IMR-90 (cell line): ENCODE measurements at regions not wholly inside any gene's neighbourhood (a gene's known extent, or its start where the extent isn't known, plus 50 kb on each side); places are given as distances from the start of the nearest gene placed in this dataset.

Experiments
- ATAC-seq: fragments of 200-7000 bp; cut with Tn5 transposase; 2 replicates; pipeline ENCODE4 v1.9.1; 2020; ENCODE audit warnings: low read depth, mild to moderate bottlenecking, moderate library complexity
- BruUV-seq: library from RNA; stranded (reverse); fragments of 400-500 nt; replicated peaks from 2 replicates; lab custom pipeline; 2021; lab: Mats Ljungman, UMichigan
- CTCF ChIA-PET: fragments of 300-600 bp; formaldehyde crosslinking; extraction: SDS; loops from one replicate; lab custom pipeline; 2021; ENCODE audit warnings: antibody characterized with exemption; lab: Yijun Ruan, JAX
- POLR2A ChIA-PET: fragments of 300-600 bp; sonication (Branson Sonifier 250); formaldehyde crosslinking; loops from one replicate; lab custom pipeline; 2022; ENCODE audit warnings: antibody characterized with exemption; ENCODE audit not compliant: unreplicated experiment; lab: Charles Lee
- DNase-seq: peaks from one replicate; pipeline ENCODE4 v3.0.0; 2013
- H2AFZ ChIP-seq: replicated peaks from 2 replicates; pipeline ENCODE3; 2013; ENCODE audit warnings: low read length, mild to moderate bottlenecking; ENCODE audit not compliant: poor library complexity
- H2AK5ac ChIP-seq: 2 replicates; pipeline ENCODE4 v1.6.1; 2013; ENCODE audit warnings: low read depth, low read length, inconsistent platforms
- H2AK9ac ChIP-seq: replicated peaks from 2 replicates; pipeline ENCODE3; 2013; ENCODE audit warnings: mild to moderate bottlenecking, low read depth, low read length, moderate library complexity; ENCODE audit not compliant: poor library complexity
- H2BK120ac ChIP-seq: 2 replicates; pipeline ENCODE4 v1.6.1; 2013; ENCODE audit warnings: low read depth, low read length, inconsistent platforms
- H2BK15ac ChIP-seq: 3 replicates; pipeline ENCODE4 v1.6.1; 2013; ENCODE audit warnings: low read depth, low read length, inconsistent platforms
- H2BK20ac ChIP-seq: 2 replicates; pipeline ENCODE4 v1.6.1; 2013; ENCODE audit warnings: low read depth, mild to moderate bottlenecking, inconsistent platforms, low read length, moderate library complexity
- H2BK5ac ChIP-seq: 2 replicates; pipeline ENCODE4 v1.6.1; 2013; ENCODE audit warnings: mild to moderate bottlenecking, low read depth, low read length, inconsistent platforms; ENCODE audit not compliant: poor library complexity, severe bottlenecking
- H3K14ac ChIP-seq: replicated peaks from 2 replicates; pipeline ENCODE4 v1.6.1; 2013; ENCODE audit warnings: low read depth, low read length, inconsistent platforms
- H3K18ac ChIP-seq: 2 replicates; pipeline ENCODE4 v1.6.1; 2013; ENCODE audit warnings: low read depth, low read length, control low read depth
- H3K23ac ChIP-seq: 2 replicates; pipeline ENCODE4 v1.6.1; 2013; ENCODE audit warnings: low read depth, low read length, inconsistent platforms
- H3K27ac ChIP-seq: 2 replicates; pipeline ENCODE4 v1.5.1; 2013; ENCODE audit warnings: mild to moderate bottlenecking, control low read depth, low read length; ENCODE audit not compliant: insufficient read depth
- H3K27me3 ChIP-seq: 2 replicates; pipeline ENCODE4 v1.6.1; 2013; ENCODE audit warnings: low read length; ENCODE audit not compliant: control insufficient read depth, insufficient read depth
- H3K36me3 ChIP-seq: 2 replicates; pipeline ENCODE4 v1.6.1; 2013; ENCODE audit warnings: low read length, mixed read lengths; ENCODE audit not compliant: control insufficient read depth, insufficient read depth
- H3K4ac ChIP-seq: 2 replicates; pipeline ENCODE4 v1.6.1; 2013; ENCODE audit warnings: low read depth, low read length, inconsistent platforms
- H3K4me1 ChIP-seq: 2 replicates; pipeline ENCODE4 v1.6.1; 2013; ENCODE audit warnings: low read length, mixed read lengths; ENCODE audit not compliant: control insufficient read depth, insufficient read depth
- H3K4me2 ChIP-seq: 2 replicates; pipeline ENCODE4 v1.6.1; 2013; ENCODE audit warnings: low read depth, mild to moderate bottlenecking, control low read depth, low read length, moderate library complexity
- H3K4me3 ChIP-seq: 2 replicates; pipeline ENCODE4 v1.5.1; 2013; ENCODE audit warnings: low read depth, mild to moderate bottlenecking, control low read depth, low read length, moderate library complexity; ENCODE audit not compliant: insufficient read depth
- H3K56ac ChIP-seq: 2 replicates; pipeline ENCODE4 v1.6.1; 2013; ENCODE audit warnings: low read length, inconsistent platforms; ENCODE audit not compliant: insufficient read depth; ENCODE audit errors: extremely low read depth
- H3K79me1 ChIP-seq, 2 experiments: 2 replicates each; pipeline ENCODE4 v1.6.1; 2013; ENCODE audit warnings: low read length in 2 of 2, inconsistent platforms in 1 of 2, low read depth in 1 of 2
- H3K9ac ChIP-seq: 2 replicates; pipeline ENCODE4 v1.6.1; 2013; ENCODE audit warnings: low read depth, low read length, control low read depth
- H3K9me1 ChIP-seq: 2 replicates; pipeline ENCODE4 v1.6.1; 2013; ENCODE audit warnings: low read length, inconsistent platforms; ENCODE audit not compliant: insufficient read depth
- H3K9me3 ChIP-seq: 2 replicates; pipeline ENCODE4 v1.6.1; 2013; ENCODE audit warnings: low read length; ENCODE audit not compliant: control insufficient read depth, insufficient read depth
- H4K20me1 ChIP-seq: 2 replicates; pipeline ENCODE4 v1.6.1; 2013; ENCODE audit warnings: low read length, inconsistent platforms; ENCODE audit not compliant: insufficient read depth
- H4K5ac ChIP-seq: 2 replicates; pipeline ENCODE4 v1.6.1; 2013; ENCODE audit warnings: mild to moderate bottlenecking, low read depth, low read length, control low read depth
- H4K8ac ChIP-seq, 2 experiments: 2 replicates each; pipeline ENCODE4 v1.6.1; 2013; ENCODE audit warnings: low read depth in 2 of 2, low read length in 2 of 2, control low read depth in 1 of 2, inconsistent platforms in 1 of 2
- H4K91ac ChIP-seq: 2 replicates; pipeline ENCODE4 v1.6.1; 2013; ENCODE audit warnings: low read depth, low read length, inconsistent platforms; ENCODE audit not compliant: insufficient read depth
- CHD1 ChIP-seq: IDR thresholded peaks from 2 replicates; pipeline ENCODE4 v1.6.1; 2012; ENCODE audit warnings: low read depth, low read length, improper control_type of control experiment
- FOS ChIP-seq: fragments of 150-350 bp; IDR thresholded peaks from 2 replicates; pipeline ENCODE4 v1.6.1; 2016; ENCODE audit warnings: low read depth, low read length
- WGBS, 2 experiments: methylation state at CpG; one replicate each; pipeline versions ENCODE4 v1.1.5 to v1.1.7; 2013; ENCODE audit warnings: missing lambda C conversion rate in 2 of 2; ENCODE audit not compliant: insufficient read length in 1 of 2; ENCODE audit errors: extremely low coverage in 2 of 2; 5-methylcytosine and 5-hydroxymethylcytosine counted together
- dilution Hi-C: fragments of 300-500 bp; cut with HindIII; formaldehyde crosslinking; loops from one replicate; pipeline ENCODE4 v1.14.3; 2018; ENCODE audit warnings: low sequenced_read_pairs; ENCODE audit not compliant: unreplicated experiment
- in situ Hi-C: fragments of 300-500 bp; cut with MboI; formaldehyde crosslinking; loops from 3 replicates; pipeline ENCODE4 v1.14.3; 2019; ENCODE audit warnings: low sequenced_read_pairs, inconsistent platforms, mixed read lengths
- intact Hi-C: fragments of 100-400 bp; cut with micrococcal nuclease; formaldehyde crosslinking; loops from 2 replicates; pipeline ENCODE4 v1.10.0; 2022

GRCh38 chr2:106997204-106997603 is 111.2 kb upstream of the ST6GAL2 start:
- dilution Hi-C loops = no loop called here
- H3K56ac ChIP-seq = no peak overlapping the region
- no peaks in the 10 kb centered on the region for H3K79me1 ChIP-seq
- ChIA-PET CTCF (interaction anchor here (1.6 kb wide), 1 partner anchor 10 kb away, joined by 6 read pairs; no protein-coding TSS in a partner anchor), POLR2A (no interaction called here)
- no peak overlapping the region for H2AFZ ChIP-seq
- no peak overlapping the region for H4K8ac ChIP-seq
- intact Hi-C loops = no loop called here
- H2BK20ac ChIP-seq = no peak overlapping the region
- H3K23ac ChIP-seq = no peak overlapping the region
- no TSS peak for BruUV-seq
- H2BK15ac ChIP-seq = no peak overlapping the region
- H3K18ac ChIP-seq = no peak overlapping the region
- no peaks in the 10 kb centered on the region for H4K20me1 ChIP-seq
- no peak overlapping the region for H2BK120ac ChIP-seq
- no peak overlapping the region for H3K4ac ChIP-seq
- H2AK9ac ChIP-seq = no peak overlapping the region
- no peak overlapping the region for H3K4me3 ChIP-seq
- H3K27me3 ChIP-seq = no peaks in the 10 kb centered on the region
- no CpG with 5 or more reads among the region's 3 CpGs for WGBS, 2 experiments
- peaks cover 23% of the 10 kb centered on the region for H3K9me3 ChIP-seq
- H2AK5ac ChIP-seq = no peak overlapping the region
- in situ Hi-C loops = no loop called here
- no peak overlapping the region for H3K4me2 ChIP-seq
- DNase-seq = no peak
- no peaks in the 10 kb centered on the region for H3K4me1 ChIP-seq
- no peaks in the 10 kb centered on the region for H3K9me1 ChIP-seq
- no peak overlapping the region for H3K9ac ChIP-seq
- no peak overlapping the region for H3K14ac ChIP-seq
- TF ChIP-seq FOS (no peak), CHD1 (no peak)
- H3K27ac ChIP-seq = no peak overlapping the region
- no peak overlapping the region for H2BK5ac ChIP-seq
- no peaks in the 10 kb centered on the region for H3K36me3 ChIP-seq
- H4K91ac ChIP-seq = no peak overlapping the region
- H4K5ac ChIP-seq = no peak overlapping the region
- ATAC-seq = no peak
